SK-N-MC (cell line): ENCODE measurements at regions not wholly inside any gene's neighbourhood (a gene's known extent, or its start where the extent isn't known, plus 50 kb on each side); places are given as distances from the start of the nearest gene placed in this dataset.

Experiments
- DNase-seq: peaks from one replicate; pipeline ENCODE4 v3.0.0-alpha.2; 2011; ENCODE audit warnings: low read depth, low spot score
- H3K27ac ChIP-seq: fragments of 200-600 bp; sonication (generic); 2 replicates; pipeline ENCODE4 v1.5.1; 2016; ENCODE audit warnings: mixed run types
- H3K36me3 ChIP-seq: fragments of 200-600 bp; sonication (generic); 2 replicates; pipeline ENCODE4 v1.6.1; 2017; ENCODE audit warnings: antibody characterized with exemption, low read length, mixed read lengths; ENCODE audit not compliant: insufficient read depth
- H3K4me3 ChIP-seq: fragments of 200-600 bp; sonication (generic); 2 replicates; pipeline ENCODE4 v1.5.1; 2016
- H3K9ac ChIP-seq: fragments of 200-600 bp; sonication (generic); 2 replicates; pipeline ENCODE4 v1.8.0; 2017; ENCODE audit warnings: mixed run types, mixed read lengths; ENCODE audit not compliant: insufficient read length
- H3K9me3 ChIP-seq: fragments of 200-600 bp; sonication (generic); 2 replicates; pipeline ENCODE4 v1.6.1; 2017; ENCODE audit warnings: low read depth, mild to moderate bottlenecking, antibody characterized with exemption, low read length, moderate library complexity, mixed read lengths
- EZH2 ChIP-seq: fragments of 200-600 bp; sonication (generic); IDR thresholded peaks from one replicate; pipeline ENCODE4 v1.6.1; 2017; ENCODE audit warnings: antibody characterized with exemption
- FOXP2 ChIP-seq: optimal IDR thresholded peaks from 2 replicates; pipeline ENCODE3; 2011; ENCODE audit warnings: mild to moderate bottlenecking, moderate library complexity; ENCODE audit not compliant: insufficient read depth; ENCODE audit errors: extremely low read length, control extremely low read depth
- POLR2AphosphoS5 ChIP-seq: IDR thresholded peaks from 2 replicates; pipeline ENCODE4 v1.6.1; 2012; ENCODE audit warnings: mild to moderate bottlenecking, low read depth, low read length, borderline replicate concordance

- Histone ChIP-seq H3K27ac (no peak overlapping the region), H3K9me3 (no peaks in the 10 kb centered on the region), H3K4me3 (no peak overlapping the region), H3K36me3 (no peaks in the 10 kb centered on the region), H3K9ac (no peak overlapping the region)
- TF ChIP-seq FOXP2 (no peak), POLR2AphosphoS5 (no peak), EZH2 (no peak)
- no peak for DNase-seq
These were observed 115.0 kb upstream of the ZNF438 start for GRCh38 chr10:31146491-31147209.

GRCh38 chr10:31147210-31147608, 115.5 kb upstream of the ZNF438 start:
- no peak overlapping the region for H3K27ac ChIP-seq
- no peak overlapping the region for H3K9ac ChIP-seq

GRCh38 chr10:31148951-31149350, 117.3 kb upstream of the ZNF438 start:
- no peak for DNase-seq
- Histone ChIP-seq H3K36me3 (no peaks in the 10 kb centered on the region), H3K4me3 (no peak overlapping the region), H3K9ac (no peak overlapping the region), H3K9me3 (no peaks in the 10 kb centered on the region), H3K27ac (no peak overlapping the region)
- no peak for TF ChIP-seq POLR2AphosphoS5

More at GRCh38 chr10:31147210-31147608, 115.5 kb upstream of the ZNF438 start:
- DNase-seq: no peak
- H3K36me3 ChIP-seq: no peaks in the 10 kb centered on the region
- TF ChIP-seq EZH2: no peak
- no peak for TF ChIP-seq POLR2AphosphoS5
- TF ChIP-seq FOXP2: no peak
- H3K4me3 ChIP-seq: no peak overlapping the region
- no peaks in the 10 kb centered on the region for H3K9me3 ChIP-seq

GRCh38 chr10:31149835-31150512, 118.3 kb upstream of the ZNF438 start:
- TF ChIP-seq EZH2: no peak
- no peak for TF ChIP-seq FOXP2
- TF ChIP-seq POLR2AphosphoS5: no peak
- Histone ChIP-seq H3K9me3 (no peaks in the 10 kb centered on the region), H3K27ac (no peak overlapping the region), H3K36me3 (no peaks in the 10 kb centered on the region), H3K9ac (no peak overlapping the region), H3K4me3 (no peak overlapping the region)
- no peak for DNase-seq

- no peak for DNase-seq
- no peak overlapping the region for H3K9ac ChIP-seq
- TF ChIP-seq EZH2 (no peak), POLR2AphosphoS5 (no peak)
These were observed 119.6 kb upstream of the ZNF438 start for GRCh38 chr10:31151301-31151700.

GRCh38 chr10:31152421-31153135, 120.9 kb upstream of the ZNF438 start:
- no peak overlapping the region for H3K9ac ChIP-seq
- H3K9me3 ChIP-seq: no peaks in the 10 kb centered on the region
- TF ChIP-seq EZH2 (no peak), POLR2AphosphoS5 (no peak), FOXP2 (no peak)

More at GRCh38 chr10:31151301-31151700, 119.6 kb upstream of the ZNF438 start:
- no peak overlapping the region for H3K4me3 ChIP-seq
- H3K36me3 ChIP-seq: no peaks in the 10 kb centered on the region
- H3K27ac ChIP-seq: no peak overlapping the region
- H3K9me3 ChIP-seq: no peaks in the 10 kb centered on the region

GRCh38 chr10:31153161-31153560, 121.5 kb upstream of the ZNF438 start:
- no peaks in the 10 kb centered on the region for H3K9me3 ChIP-seq
- DNase-seq: no peak
- no peak overlapping the region for H3K4me3 ChIP-seq
- TF ChIP-seq EZH2 (no peak), FOXP2 (no peak), POLR2AphosphoS5 (no peak)
- H3K9ac ChIP-seq: no peak overlapping the region
- H3K27ac ChIP-seq: no peak overlapping the region
- no peaks in the 10 kb centered on the region for H3K36me3 ChIP-seq

More at GRCh38 chr10:31152421-31153135, 120.9 kb upstream of the ZNF438 start:
- Histone ChIP-seq H3K36me3 (no peaks in the 10 kb centered on the region), H3K27ac (no peak overlapping the region), H3K4me3 (no peak overlapping the region)
- no peak for DNase-seq

GRCh38 chr10:31153692-31154091, 122.0 kb upstream of the ZNF438 start:
- Histone ChIP-seq H3K4me3 (no peak overlapping the region), H3K9ac (no peak overlapping the region), H3K9me3 (no peaks in the 10 kb centered on the region), H3K27ac (no peak overlapping the region), H3K36me3 (no peaks in the 10 kb centered on the region)
- TF ChIP-seq EZH2 (no peak), FOXP2 (no peak), POLR2AphosphoS5 (no peak)
- DNase-seq: no peak
